ENCODE measurements at regions not wholly inside any gene's neighbourhood (a gene's known extent, or its start where the extent isn't known, plus 50 kb on each side); places are given as distances from the start of the nearest gene placed in this dataset.

- H3K9me1 ChIP-seq (ENCODE audit: control insufficient read depth, extremely low read depth, insufficient read depth, low read length) = no peaks in the 10 kb centered on the region
- H3K9ac ChIP-seq (ENCODE audit: control insufficient read depth, extremely low read depth, insufficient read depth, low read length) = no peak overlapping the region
- TF ChIP-seq CTCF (optimal IDR thresholded peaks at IDR 0.05 in 1 of 3, IDR thresholded peaks at IDR 0.05 in 1 of 3, conservative IDR thresholded peaks at IDR 0.05 in 1 of 3; ENCODE audit: extremely low read depth in 1 of 3, insufficient read depth in 2 of 3, low read length in 3 of 3) (no peak), EZH2 (IDR thresholded peaks at IDR 0.05; ENCODE audit: low read length) (no peak)
- dilution Hi-C loops (cut with MboI; ENCODE audit: extremely low pct_ligation_motif_present, low sequenced_read_pairs) = no loop called here
- no peaks in the 10 kb centered on the region for H3K4me1 ChIP-seq (ENCODE audit: control insufficient read depth, extremely low read depth, insufficient read depth, low read length)
- no peaks in the 10 kb centered on the region for H3K27me3 ChIP-seq (ENCODE audit: control insufficient read depth, extremely low read depth, insufficient read depth, low read length)
- FAIRE-seq (no peak), DNase-seq (ENCODE audit: low read depth, low spot score) (no peak)
- no peaks in the 10 kb centered on the region for H4K20me1 ChIP-seq (ENCODE audit: control insufficient read depth, extremely low read depth, insufficient read depth, low read length)
- H2AFZ ChIP-seq (ENCODE audit: control insufficient read depth, low read length) = no peak overlapping the region
- no peak overlapping the region for H3K4me2 ChIP-seq (ENCODE audit: control insufficient read depth, extremely low read depth, insufficient read depth, low read depth, low read length)
- H3K79me2 ChIP-seq (ENCODE audit: control insufficient read depth, insufficient read depth, low read length) = no peaks in the 10 kb centered on the region
- H3K4me3 ChIP-seq (ENCODE audit: control insufficient read depth in 2 of 3, extremely low read depth in 1 of 3, insufficient read depth in 2 of 3, low read depth in 1 of 3, low read length in 3 of 3) = no peak overlapping the region
- H3K36me3 ChIP-seq (ENCODE audit: control insufficient read depth in 2 of 2, extremely low read depth in 1 of 2, insufficient read depth in 2 of 2, low read length in 2 of 2) = no peaks in the 10 kb centered on the region
- no peak overlapping the region for H3K27ac ChIP-seq (ENCODE audit: control insufficient read depth, insufficient read depth, low read length)
- H3K9me3 ChIP-seq (ENCODE audit: control insufficient read depth, low read depth, low read length) = no peaks in the 10 kb centered on the region
Observed at GRCh38 chr2:217250013-217250524, 390.2 kb upstream of the TNP1 start.

- H2AFZ ChIP-seq (ENCODE audit: control insufficient read depth, low read length) = no peak overlapping the region
- no peaks in the 10 kb centered on the region for H4K20me1 ChIP-seq (ENCODE audit: control insufficient read depth, extremely low read depth, insufficient read depth, low read length)
- no peaks in the 10 kb centered on the region for H3K79me2 ChIP-seq (ENCODE audit: control insufficient read depth, insufficient read depth, low read length)
- no peak for DNase-seq (ENCODE audit: low read depth, low spot score)
- FAIRE-seq = no peak
- no peak overlapping the region for H3K4me2 ChIP-seq (ENCODE audit: control insufficient read depth, extremely low read depth, insufficient read depth, low read depth, low read length)
- TF ChIP-seq CTCF (optimal IDR thresholded peaks at IDR 0.05 in 1 of 3, IDR thresholded peaks at IDR 0.05 in 1 of 3, conservative IDR thresholded peaks at IDR 0.05 in 1 of 3; ENCODE audit: extremely low read depth in 1 of 3, insufficient read depth in 2 of 3, low read length in 3 of 3) = no peak
- no peak for TF ChIP-seq EZH2 (IDR thresholded peaks at IDR 0.05; ENCODE audit: low read length)
- H3K9ac ChIP-seq (ENCODE audit: control insufficient read depth, extremely low read depth, insufficient read depth, low read length) = no peak overlapping the region
- H3K27me3 ChIP-seq (ENCODE audit: control insufficient read depth, extremely low read depth, insufficient read depth, low read length) = no peaks in the 10 kb centered on the region
- dilution Hi-C loops (cut with MboI; ENCODE audit: extremely low pct_ligation_motif_present, low sequenced_read_pairs) = no loop called here
- no peaks in the 10 kb centered on the region for H3K4me1 ChIP-seq (ENCODE audit: control insufficient read depth, extremely low read depth, insufficient read depth, low read length)
- no peak overlapping the region for H3K27ac ChIP-seq (ENCODE audit: control insufficient read depth, insufficient read depth, low read length)
- H3K9me1 ChIP-seq (ENCODE audit: control insufficient read depth, extremely low read depth, insufficient read depth, low read length) = no peaks in the 10 kb centered on the region
- no peaks in the 10 kb centered on the region for H3K36me3 ChIP-seq (ENCODE audit: control insufficient read depth in 2 of 2, extremely low read depth in 1 of 2, insufficient read depth in 2 of 2, low read length in 2 of 2)
- H3K9me3 ChIP-seq (ENCODE audit: control insufficient read depth, low read depth, low read length) = no peaks in the 10 kb centered on the region
- no peak overlapping the region for H3K4me3 ChIP-seq (ENCODE audit: control insufficient read depth in 2 of 3, extremely low read depth in 1 of 3, insufficient read depth in 2 of 3, low read depth in 1 of 3, low read length in 3 of 3)
Observed at GRCh38 chr2:217249121-217250012, 389.5 kb upstream of the TNP1 start.

All from keratinocyte (primary cell).